Panc1 (cell line): ENCODE measurements at regions not wholly inside any gene's neighbourhood (a gene's known extent, or its start where the extent isn't known, plus 50 kb on each side); places are given as distances from the start of the nearest gene placed in this dataset.
A peak's percentile ranks its signal among the peaks of the same experiment; 100 is the strongest.

Experiments used
- ATAC-seq: fragments of 200-7000 bp; cut with Tn5 transposase; 2 replicates; pipeline ENCODE4 v1.9.1; 2020; ENCODE audit warnings: mild to moderate bottlenecking, moderate library complexity
- BruUV-seq: library from RNA; stranded (reverse); fragments of 400-500 nt; replicated peaks from 2 replicates; lab custom pipeline; 2021; lab: Mats Ljungman, UMichigan
- CTCF ChIA-PET: fragments of 300-600 bp; sonication (Branson Sonifier 250); formaldehyde crosslinking; loops from one replicate; lab custom pipeline; 2022; ENCODE audit warnings: antibody characterized with exemption; lab: Charles Lee
- POLR2A ChIA-PET: fragments of 300-600 bp; sonication (Branson Sonifier 250); formaldehyde crosslinking; loops from one replicate; lab custom pipeline; 2022; ENCODE audit warnings: antibody characterized with exemption; lab: Charles Lee
- DNase-seq: peaks from one replicate; pipeline ENCODE4 v3.0.0-alpha.2; 2010; ENCODE audit warnings: low read depth, low spot score
- H3K27ac ChIP-seq: 2 replicates; pipeline ENCODE4 v1.5.1; 2011; ENCODE audit warnings: mild to moderate bottlenecking, low read length, inconsistent platforms
- H3K27me3 ChIP-seq: fragments of 200-500 bp; sonication (Bioruptor generic); 2 replicates; pipeline ENCODE4 v1.6.0; 2014; ENCODE audit warnings: low read length, inconsistent platforms; ENCODE audit not compliant: control insufficient read depth, insufficient read depth
- H3K36me3 ChIP-seq: fragments of 200-500 bp; sonication (Bioruptor generic); 2 replicates; pipeline ENCODE4 v1.5.1; 2014; ENCODE audit warnings: inconsistent platforms, mild to moderate bottlenecking, low read length, moderate library complexity; ENCODE audit not compliant: control insufficient read depth, insufficient read depth
- H3K4me1 ChIP-seq: 2 replicates; pipeline ENCODE4 v1.5.1; 2011; ENCODE audit warnings: inconsistent platforms, mild to moderate bottlenecking, low read length, moderate library complexity; ENCODE audit not compliant: control insufficient read depth, insufficient read depth
- H3K4me3 ChIP-seq, 2 experiments: 2 replicates each; pipeline ENCODE4 v1.5.1; 2011 to 2012; ENCODE audit warnings: low read depth in 2 of 2, low read length in 2 of 2, mild to moderate bottlenecking in 2 of 2, inconsistent platforms in 1 of 2, moderate library complexity in 1 of 2
- H3K9me3 ChIP-seq: fragments of 200-500 bp; sonication (Bioruptor generic); 2 replicates; pipeline ENCODE4 v1.5.1; 2014; ENCODE audit warnings: low read depth, mild to moderate bottlenecking, inconsistent platforms, low read length, moderate library complexity; ENCODE audit not compliant: control insufficient read depth, insufficient read depth
- POLR2AphosphoS5 ChIP-seq: IDR thresholded peaks from 2 replicates; pipeline ENCODE4 v1.6.1; 2012; ENCODE audit warnings: mild to moderate bottlenecking, low read depth, low read length, moderate library complexity
- REST ChIP-seq, 2 experiments: IDR thresholded peaks; 2 replicates each; pipeline ENCODE4 v1.6.1; 2011 to 2012; ENCODE audit warnings: low read depth in 2 of 2, control low read depth in 1 of 2, low read length in 1 of 2, mild to moderate bottlenecking in 1 of 2, moderate library complexity in 1 of 2; ENCODE audit not compliant: insufficient read depth in 1 of 2
- SIN3A ChIP-seq: IDR thresholded peaks from 2 replicates; pipeline ENCODE4 v1.6.1; 2012; ENCODE audit warnings: low read depth, mild to moderate bottlenecking, low read length, moderate library complexity, borderline replicate concordance; ENCODE audit not compliant: insufficient read depth
- TCF7L2 ChIP-seq: IDR thresholded peaks from 2 replicates; pipeline ENCODE4 v1.6.1; 2011; ENCODE audit warnings: mild to moderate bottlenecking, low read depth, low read length, inconsistent platforms
- in situ Hi-C: cut with HindIII; loops from 2 replicates; pipeline ENCODE4 v1.10.0; 2016; ENCODE audit warnings: low sequenced_read_pairs, low pct_unique_long_range_greater_than_20kb
- intact Hi-C: fragments of 100-400 bp; cut with micrococcal nuclease; formaldehyde crosslinking; loops from one replicate; pipeline ENCODE4 v1.10.0; 2022; ENCODE audit not compliant: unreplicated experiment
- TF ChIP-seq, protein P1 (sequence below): fragments of 450-650 bp; IDR thresholded peaks from 2 replicates; pipeline ENCODE4 v1.5.1; 2017; ENCODE audit warnings: mild to moderate bottlenecking

GRCh38 chr21:41668051-41668541 lies 98.8 kb downstream of the RIPK4 start:
- Histone ChIP-seq H3K4me3 (no peak overlapping the region), H3K9me3 (no peaks in the 10 kb centered on the region), H3K4me1 (peaks cover 43% of the 10 kb centered on the region), H3K27me3 (no peaks in the 10 kb centered on the region), H3K36me3 (no peaks in the 10 kb centered on the region), H3K27ac (peak overlapping the region; percentile 82; the same call in 1 of the 2 replicates)
- no peak for DNase-seq
- no peak for ATAC-seq
- intact Hi-C loops (no loop called here), in situ Hi-C loops (no loop called here)
- POLR2A ChIA-PET, result no interaction called here
- no peak for TF ChIP-seq POLR2AphosphoS5
- TF ChIP-seq, protein P1, sequence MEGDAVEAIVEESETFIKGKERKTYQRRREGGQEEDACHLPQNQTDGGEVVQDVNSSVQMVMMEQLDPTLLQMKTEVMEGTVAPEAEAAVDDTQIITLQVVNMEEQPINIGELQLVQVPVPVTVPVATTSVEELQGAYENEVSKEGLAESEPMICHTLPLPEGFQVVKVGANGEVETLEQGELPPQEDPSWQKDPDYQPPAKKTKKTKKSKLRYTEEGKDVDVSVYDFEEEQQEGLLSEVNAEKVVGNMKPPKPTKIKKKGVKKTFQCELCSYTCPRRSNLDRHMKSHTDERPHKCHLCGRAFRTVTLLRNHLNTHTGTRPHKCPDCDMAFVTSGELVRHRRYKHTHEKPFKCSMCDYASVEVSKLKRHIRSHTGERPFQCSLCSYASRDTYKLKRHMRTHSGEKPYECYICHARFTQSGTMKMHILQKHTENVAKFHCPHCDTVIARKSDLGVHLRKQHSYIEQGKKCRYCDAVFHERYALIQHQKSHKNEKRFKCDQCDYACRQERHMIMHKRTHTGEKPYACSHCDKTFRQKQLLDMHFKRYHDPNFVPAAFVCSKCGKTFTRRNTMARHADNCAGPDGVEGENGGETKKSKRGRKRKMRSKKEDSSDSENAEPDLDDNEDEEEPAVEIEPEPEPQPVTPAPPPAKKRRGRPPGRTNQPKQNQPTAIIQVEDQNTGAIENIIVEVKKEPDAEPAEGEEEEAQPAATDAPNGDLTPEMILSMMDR, result no peak
- TF ChIP-seq SIN3A, result no peak
- TF ChIP-seq REST (IDR thresholded peaks at IDR 0.05; ENCODE audit: insufficient read depth in 1 of 2, low read depth in 2 of 2, low read length in 1 of 2), result no peak
- TF ChIP-seq TCF7L2, result no peak
- CTCF ChIA-PET, result no interaction called here
- BruUV-seq, result no TSS peak

DNA sequence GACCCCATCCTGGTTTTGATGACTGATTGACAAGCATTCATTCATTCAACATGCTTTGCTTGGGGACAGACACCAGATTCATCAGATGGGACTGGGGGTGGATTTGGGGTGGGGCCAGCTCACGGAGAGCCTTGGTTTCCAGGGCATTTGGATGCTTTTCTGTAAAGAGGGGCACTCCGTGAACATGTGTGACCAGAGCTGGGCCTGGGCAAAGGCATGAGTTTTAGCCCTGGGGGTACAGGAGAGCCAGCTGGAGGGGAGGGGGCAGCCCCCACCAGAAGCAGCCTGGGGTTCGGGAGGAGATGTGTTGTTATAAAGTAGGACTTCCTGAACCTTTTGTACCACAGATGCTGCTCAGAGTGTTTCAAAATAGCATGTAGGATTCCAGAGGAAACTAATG lies 99.7 kb downstream of the RIPK4 start:
- Histone ChIP-seq H3K4me1 (peaks cover 41% of the 10 kb centered on the region), H3K27me3 (no peaks in the 10 kb centered on the region), H3K27ac (peak overlapping the region; percentile 82), H3K4me3 (no peak overlapping the region), H3K9me3 (no peaks in the 10 kb centered on the region), H3K36me3 (no peaks in the 10 kb centered on the region)
- intact Hi-C loops (no loop called here), in situ Hi-C loops (no loop called here)
- no TSS peak for BruUV-seq
- no peak for DNase-seq
- POLR2A ChIA-PET, result no interaction called here
- no peak for ATAC-seq
- TF ChIP-seq TCF7L2, result no peak
- no peak for TF ChIP-seq REST (IDR thresholded peaks at IDR 0.05; ENCODE audit: insufficient read depth in 1 of 2, low read depth in 2 of 2, low read length in 1 of 2)
- TF ChIP-seq, protein P1, result no peak
- CTCF ChIA-PET, result no interaction called here
